Uterus (tissue), 2 donors: ENCODE measurements at regions not wholly inside any gene's neighbourhood (a gene's known extent, or its start where the extent isn't known, plus 50 kb on each side); places are given as distances from the start of the nearest gene placed in this dataset.

Experiments
- CTCF ChIP-seq, 4 experiments: fragments of 200-600 bp in 2 of 4; fragments of 450-650 bp in 2 of 4; sonication (generic) in 2 of 4; IDR thresholded peaks; one replicate each; pipeline ENCODE4 v1.5.1; 2016 to 2019; ENCODE audit warnings: antibody characterized with exemption in 4 of 4, mild to moderate bottlenecking in 2 of 4, moderate library complexity in 1 of 4
- POLR2A ChIP-seq, 2 donors: fragments of 450-650 bp; IDR thresholded peaks; one replicate each; pipeline ENCODE4 v1.6.1; 2016; ENCODE audit warnings: antibody characterized with exemption in 2 of 2, mild to moderate bottlenecking in 1 of 2, moderate library complexity in 1 of 2

GRCh38 chr20:55528482-55528881, 476.8 kb downstream of the CBLN4 start:
- TF ChIP-seq CTCF (IDR thresholded peaks at IDR 0.05) (no peak), POLR2A (IDR thresholded peaks at IDR 0.05) (no peak)
